ENCODE measurements at regions not wholly inside any gene's neighbourhood (a gene's known extent, or its start where the extent isn't known, plus 50 kb on each side); places are given as distances from the start of the nearest gene placed in this dataset.

GRCh38 chr5:109522404-109522803, 112.6 kb upstream of the PJA2 start:
- H3K4me3 ChIP-seq (ENCODE audit: low read depth, low read length): no peak overlapping the region
- DNase-seq (ENCODE audit: low read depth): no peak
- no peak for TF ChIP-seq CTCF (conservative IDR thresholded peaks at IDR 0.05; ENCODE audit: low read depth, low read length)

GRCh38 chr5:109519416-109519815, 109.6 kb upstream of the PJA2 start:
- TF ChIP-seq CTCF (conservative IDR thresholded peaks at IDR 0.05; ENCODE audit: low read depth, low read length): no peak
- no peak overlapping the region for H3K4me3 ChIP-seq (ENCODE audit: low read depth, low read length)
- DNase-seq (ENCODE audit: low read depth): no peak

GRCh38 chr5:109516390-109516789, 106.6 kb upstream of the PJA2 start:
- no peak for TF ChIP-seq CTCF (conservative IDR thresholded peaks at IDR 0.05; ENCODE audit: low read depth, low read length)
- no peak for DNase-seq (ENCODE audit: low read depth)
- H3K4me3 ChIP-seq (ENCODE audit: low read depth, low read length): no peak overlapping the region

- H3K4me3 ChIP-seq (ENCODE audit: low read depth, low read length): no peak overlapping the region
- TF ChIP-seq CTCF (conservative IDR thresholded peaks at IDR 0.05; ENCODE audit: low read depth, low read length): no peak
- no peak for DNase-seq (ENCODE audit: low read depth)
Observed at GRCh38 chr5:109511980-109512734, 102.4 kb upstream of the PJA2 start.

GRCh38 chr5:109506556-109506955, 96.8 kb upstream of the PJA2 start:
- H3K4me3 ChIP-seq (ENCODE audit: low read depth, low read length): no peak overlapping the region
- no peak for DNase-seq (ENCODE audit: low read depth)
- no peak for TF ChIP-seq CTCF (conservative IDR thresholded peaks at IDR 0.05; ENCODE audit: low read depth, low read length)

- no peak for TF ChIP-seq CTCF (conservative IDR thresholded peaks at IDR 0.05; ENCODE audit: low read depth, low read length)
- no peak for DNase-seq (ENCODE audit: low read depth)
- H3K4me3 ChIP-seq (ENCODE audit: low read depth, low read length): no peak overlapping the region
Observed at GRCh38 chr5:109496112-109496511, 86.3 kb upstream of the PJA2 start.

Data from epithelial cell of proximal tubule (primary cell).